Midbrain (tissue), 1 donor: ENCODE measurements at regions not wholly inside any gene's neighbourhood (a gene's known extent, or its start where the extent isn't known, plus 50 kb on each side); places are given as distances from the start of the nearest gene placed in this dataset.
"Not testable (repeated sequence)": the region's sequence is repeated elsewhere in the genome, so short reads cannot be mapped to it uniquely, and the experiment has no call there.

ENCODE experiments used
- DNase-seq: peaks from one replicate; lab custom pipeline; 2025; lab: John Stamatoyannopoulos, UW

GRCh38 chr10:94225589-94225988 lies 137.2 kb downstream of the NOC3L start:
- no peak for DNase-seq

DNA sequence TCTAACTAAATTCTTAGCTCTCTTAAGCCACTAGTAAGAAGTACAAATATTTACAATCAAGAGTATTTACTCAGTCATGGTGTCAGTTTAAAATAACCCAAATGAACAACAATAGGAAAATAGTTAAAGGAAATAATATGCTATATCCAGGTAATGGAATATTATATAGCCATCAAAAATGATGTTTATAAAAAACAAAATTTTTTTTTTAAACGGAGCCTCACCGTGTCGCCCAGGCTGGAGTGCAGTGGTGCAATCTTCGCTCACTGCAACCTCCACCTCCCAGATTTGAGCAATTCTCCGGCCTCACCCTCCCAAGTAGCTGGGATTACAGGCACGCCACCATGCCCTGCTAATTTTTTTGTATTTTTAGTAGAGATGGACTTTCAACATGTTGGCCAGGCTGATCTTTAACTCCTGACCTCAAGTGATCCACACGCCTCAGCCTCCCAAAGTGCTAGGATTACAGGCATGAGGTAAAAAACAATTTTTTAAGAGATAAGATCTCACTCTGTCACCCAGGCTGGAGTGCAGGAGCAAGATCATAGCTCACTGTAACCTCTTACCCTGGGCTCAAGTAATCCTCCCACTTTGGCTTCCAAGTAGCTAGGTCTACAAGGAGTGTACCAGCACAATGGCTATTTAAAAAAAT lies 132.5 kb downstream of the NOC3L start:
- DNase-seq, result no peak

DNA sequence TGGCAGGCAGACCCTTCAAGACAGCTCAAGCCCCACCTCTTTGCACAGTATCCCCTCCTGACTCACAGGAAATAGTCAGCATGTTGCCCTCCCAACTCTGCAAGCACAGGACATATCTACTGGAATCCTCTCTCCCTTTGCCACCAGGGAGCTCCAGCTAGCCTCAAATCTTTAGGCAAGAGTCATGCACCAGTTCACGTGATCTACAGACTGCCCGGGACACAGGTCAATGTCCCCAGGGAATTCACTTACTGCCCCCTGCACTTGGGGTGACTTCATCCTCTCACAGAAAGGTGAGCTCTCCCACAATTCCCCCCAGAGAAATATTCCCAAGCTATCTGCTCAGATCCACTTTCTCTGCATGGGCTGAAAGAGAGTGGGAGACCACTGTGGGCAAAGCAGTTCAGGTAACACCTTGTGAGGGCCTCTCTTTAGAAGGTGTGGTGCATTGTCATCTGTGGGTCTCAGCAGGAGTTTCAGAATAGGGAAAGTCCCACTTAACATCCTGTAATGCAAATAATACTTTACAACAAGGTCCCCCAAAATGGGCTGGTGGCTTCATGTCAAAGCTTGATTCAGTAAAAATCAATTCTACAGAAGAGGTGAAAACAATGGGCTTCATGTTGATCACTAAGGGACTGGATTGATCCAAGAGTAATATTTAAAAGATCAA lies 129.9 kb downstream of the NOC3L start:
- no peak for DNase-seq

- no peak for DNase-seq
Observed at GRCh38 chr10:94235461-94235860, 127.3 kb downstream of the NOC3L start.

DNA sequence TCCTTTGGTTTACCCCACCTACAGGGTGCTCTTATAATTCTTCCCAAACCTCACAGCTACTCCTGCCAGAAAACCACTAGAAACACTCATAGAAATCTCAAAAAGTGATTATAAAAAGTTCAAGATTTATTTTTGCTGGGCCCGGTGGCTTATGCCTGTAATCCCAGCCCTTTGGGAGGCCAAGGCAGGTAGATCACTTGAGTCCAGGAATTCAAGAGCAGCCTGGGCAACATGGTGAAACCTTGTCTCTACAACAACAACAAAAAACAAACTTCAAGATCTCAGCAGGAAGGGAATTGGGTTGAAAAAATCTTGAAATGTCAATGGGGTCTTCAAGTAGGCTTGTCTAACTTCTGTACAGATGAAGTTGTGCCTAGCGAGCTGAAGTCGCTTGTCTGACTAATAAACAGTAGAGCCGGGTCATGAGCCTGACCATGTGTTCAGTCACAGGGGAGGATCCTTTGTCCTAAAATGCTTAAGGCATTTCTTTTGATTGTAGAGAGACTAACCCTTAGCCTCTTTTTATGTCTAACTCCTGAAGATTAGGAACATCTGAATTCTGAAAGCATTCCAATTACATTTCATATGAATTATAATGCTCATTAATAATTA lies 124.6 kb downstream of the NOC3L start:
- DNase-seq, result no peak

GRCh38 chr10:94239696-94240095 lies 123.0 kb downstream of the NOC3L start:
- no peak for DNase-seq

DNA sequence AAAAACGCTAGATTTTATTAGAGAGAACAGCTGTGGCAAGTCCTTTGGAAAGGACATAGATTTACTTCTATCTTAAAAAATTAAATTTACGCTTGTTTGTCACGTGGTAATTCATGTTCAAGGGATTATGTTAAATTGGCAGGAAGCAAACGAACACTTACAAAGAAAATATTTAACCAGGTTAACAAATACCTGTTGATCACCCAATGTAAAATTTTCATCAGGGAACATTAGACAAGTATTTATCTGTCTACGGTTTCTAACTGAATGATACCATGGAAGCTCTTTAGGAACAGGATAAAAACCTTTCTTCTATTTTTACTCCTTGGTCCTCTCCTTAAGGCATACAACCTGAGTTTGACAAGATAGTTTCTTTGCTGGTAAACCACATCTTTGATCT lies 122.2 kb downstream of the NOC3L start:
- DNase-seq, result no peak

GRCh38 chr10:94240901-94241300 lies 121.8 kb downstream of the NOC3L start:
- DNase-seq, result no peak

DNA sequence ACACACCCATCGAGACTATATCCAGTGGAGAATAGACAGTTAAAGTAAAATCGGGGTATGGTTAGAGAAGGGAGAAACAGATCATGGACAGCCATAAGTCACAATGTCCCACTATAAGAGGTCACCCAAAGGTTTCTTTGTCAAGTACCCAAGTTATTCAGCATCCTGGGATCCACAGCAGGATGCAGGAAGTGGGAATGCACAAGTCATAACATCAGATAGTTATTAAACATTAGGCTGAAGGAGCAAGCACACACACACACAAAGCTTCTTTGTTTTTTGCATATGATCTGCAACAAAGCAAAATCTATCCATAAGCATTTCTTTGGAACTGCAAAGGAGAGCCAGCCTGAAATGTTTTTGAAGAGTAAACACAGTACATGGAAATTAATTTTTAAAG lies 111.6 kb downstream of the NOC3L start:
- DNase-seq, result no peak

DNA sequence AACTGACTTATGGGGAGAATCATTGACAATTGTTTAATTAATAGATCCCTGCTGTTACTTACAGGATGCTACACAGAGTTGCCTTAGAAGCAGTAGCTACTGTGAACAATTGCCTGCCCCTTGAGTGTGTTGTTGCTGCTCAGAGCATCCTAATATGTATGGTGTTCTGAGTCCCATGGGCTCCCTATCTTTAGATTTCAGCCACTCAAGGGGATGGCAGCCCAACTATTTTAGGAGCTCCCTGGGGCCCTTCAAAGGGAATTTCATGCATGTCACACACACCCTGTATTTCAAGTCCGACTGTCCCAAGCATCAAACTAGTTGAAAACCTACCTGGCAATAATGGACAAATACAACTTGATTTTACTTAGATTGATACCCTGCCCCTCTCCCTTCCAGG lies 111.2 kb downstream of the NOC3L start:
- no peak for DNase-seq

GRCh38 chr10:94257407-94257806 lies 105.3 kb downstream of the NOC3L start:
- DNase-seq, result not testable (repeated sequence)

GRCh38 chr10:94260455-94260854 lies 102.3 kb downstream of the NOC3L start:
- no peak for DNase-seq

DNA sequence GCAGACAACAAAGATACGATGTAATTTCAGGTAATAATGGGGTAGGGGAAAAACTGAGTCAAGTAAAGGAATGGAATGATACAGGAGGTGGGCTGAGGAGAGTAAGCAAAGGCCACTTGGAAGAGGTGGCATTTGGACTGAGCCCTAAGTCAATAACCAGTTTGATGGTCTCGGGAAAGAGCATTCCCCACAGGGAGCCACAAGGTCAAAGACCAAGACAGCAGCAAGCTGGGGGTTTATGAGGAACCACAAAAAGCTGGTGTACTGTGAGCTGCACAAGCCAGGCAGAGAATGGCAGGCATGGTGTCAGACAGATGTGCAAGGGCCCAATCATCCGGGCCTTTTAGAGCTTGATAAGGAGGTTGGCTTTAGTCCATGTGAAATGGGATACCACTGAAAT lies 98.7 kb downstream of the NOC3L start:
- DNase-seq, result no peak

- DNase-seq, result no peak
Observed at GRCh38 chr10:94266091-94266490, 96.6 kb downstream of the NOC3L start.

GRCh38 chr10:94268652-94269051 lies 94.1 kb downstream of the NOC3L start:
- no peak for DNase-seq

GRCh38 chr10:94274142-94274787 lies 88.5 kb downstream of the NOC3L start:
- no peak for DNase-seq

- DNase-seq, result no peak
Observed at GRCh38 chr10:94276140-94276539, 86.6 kb downstream of the NOC3L start.

DNA sequence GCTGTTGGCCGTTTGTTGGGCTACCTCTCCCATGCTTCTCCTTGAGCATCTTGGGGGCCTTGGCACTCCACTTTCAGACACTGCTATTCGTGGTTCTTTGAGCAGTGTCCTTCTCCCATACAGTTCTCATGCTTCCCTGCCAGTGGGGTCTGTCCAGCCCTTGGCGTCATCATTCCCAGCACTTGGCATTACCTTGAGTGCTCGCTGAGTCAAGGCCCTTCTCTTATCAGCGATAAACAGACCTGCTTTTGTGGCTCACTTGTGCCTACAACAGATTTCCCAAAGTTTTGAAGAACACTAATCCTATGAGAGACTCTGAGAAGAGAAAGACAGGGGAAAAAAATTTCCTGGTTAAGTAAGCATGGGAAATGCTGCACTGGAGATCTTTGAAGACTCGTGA lies 85.3 kb downstream of the NOC3L start:
- DNase-seq, result no peak

GRCh38 chr10:94279835-94280709 lies 82.7 kb downstream of the NOC3L start:
- DNase-seq, result peak; percentile 74

GRCh38 chr10:94281654-94282053 lies 81.1 kb downstream of the NOC3L start:
- DNase-seq, result no peak

- DNase-seq, result no peak
Observed at GRCh38 chr10:94282369-94282768, 80.4 kb downstream of the NOC3L start.
